Left cardiac atrium (tissue), 4 donors: ENCODE measurements at regions not wholly inside any gene's neighbourhood (a gene's known extent, or its start where the extent isn't known, plus 50 kb on each side); places are given as distances from the start of the nearest gene placed in this dataset.

ENCODE experiments used
- ATAC-seq, 2 donors: fragments of 200-7000 bp; cut with Tn5 transposase; one replicate each; pipeline ENCODE4 v1.9.1; 2020; ENCODE audit warnings: mild to moderate bottlenecking in 2 of 2, moderate library complexity in 2 of 2
- DNase-seq: peaks from one replicate; pipeline ENCODE4 v3.0.0-alpha.2; 2020
- intact Hi-C, 2 donors: fragments of 100-400 bp; cut with DNase I; formaldehyde crosslinking; loops; one replicate each; pipeline versions ENCODE4 v1.14.1 to v1.15.1; 2022 to 2023
- donor health status: DM: no; HTN: yes; CAD: no.
- donor health status: DM: no; HTN: yes; CAD: no; lungs with severe emphysema.
- donor health status: DM: yes; HTN: yes; CAD: no.
- donor health status: Dilated cardiomyopathy.

DNA sequence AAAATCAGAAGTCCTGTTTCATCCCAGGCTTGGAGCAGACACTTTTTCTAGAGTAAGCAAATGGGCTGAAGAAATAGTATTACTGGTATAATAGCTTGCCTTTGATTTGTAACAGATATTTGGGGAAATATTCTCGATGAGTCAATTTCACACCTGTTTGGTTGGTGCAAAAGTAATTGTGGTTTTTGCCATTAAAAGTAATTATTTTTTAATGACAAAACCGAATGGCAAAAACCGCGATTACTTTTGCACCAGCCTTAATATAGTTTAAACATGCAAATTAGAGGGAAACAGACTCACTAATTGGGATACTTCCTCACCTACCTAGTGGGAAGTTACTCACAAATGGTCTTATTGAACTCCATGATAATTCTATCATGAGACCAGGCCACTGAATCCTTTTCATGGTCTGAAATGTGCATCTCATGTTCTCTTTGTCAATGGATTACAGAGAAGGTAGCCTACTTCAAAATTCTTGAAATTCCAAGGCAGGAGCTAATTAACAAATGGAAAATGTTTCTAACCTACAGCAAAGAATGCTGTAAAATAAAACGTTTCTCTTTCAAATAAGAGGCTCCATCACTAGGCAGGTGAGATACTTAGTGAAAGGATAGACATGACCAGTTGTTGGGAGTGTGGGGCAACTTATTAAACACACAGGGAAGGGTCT lies 391.3 kb downstream of the EMP1 start:
- intact Hi-C loops, result no loop called here
- DNase-seq (no peak), ATAC-seq (no peak)

DNA sequence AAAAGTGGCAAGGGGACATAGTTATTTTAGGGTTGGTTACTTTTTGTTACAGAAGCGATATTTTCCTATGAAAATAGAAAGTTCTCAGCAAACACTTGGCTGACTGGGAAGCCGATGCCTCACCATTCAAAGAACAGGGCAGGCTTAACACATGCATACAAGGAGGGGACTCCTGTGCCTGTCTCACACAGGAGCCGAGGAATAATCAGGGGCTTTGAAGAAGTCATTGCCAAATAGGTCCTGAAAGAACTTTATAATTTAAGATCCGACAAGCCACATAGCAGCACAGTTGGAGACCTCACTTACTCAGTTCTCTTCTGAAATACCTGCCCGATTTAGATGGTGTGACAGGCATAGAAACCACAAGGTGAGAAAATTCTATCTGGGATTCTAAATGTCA lies 389.8 kb downstream of the EMP1 start:
- ATAC-seq (no peak), DNase-seq (no peak)
- intact Hi-C loops, result no loop called here

DNA sequence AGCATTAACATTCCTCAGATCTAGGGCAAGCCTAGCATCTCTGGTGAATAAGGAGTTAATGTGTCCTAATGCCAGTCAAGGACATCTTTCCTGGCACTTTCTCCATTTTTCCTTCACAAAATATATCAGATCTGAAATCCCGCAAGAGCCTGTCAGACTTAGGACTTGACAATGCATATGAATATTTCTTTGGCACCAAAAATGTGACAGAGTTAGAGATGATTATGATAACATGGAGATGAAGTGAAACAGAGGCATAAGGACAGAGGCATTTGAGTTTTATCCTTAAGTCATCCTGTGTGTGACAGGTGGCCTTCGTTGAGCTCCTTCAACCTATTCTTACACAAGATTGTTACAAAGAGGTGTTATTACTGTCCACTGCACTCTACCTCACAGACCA lies 388.0 kb downstream of the EMP1 start:
- intact Hi-C loops, result no loop called here
- ATAC-seq (no peak), DNase-seq (no peak)

DNA sequence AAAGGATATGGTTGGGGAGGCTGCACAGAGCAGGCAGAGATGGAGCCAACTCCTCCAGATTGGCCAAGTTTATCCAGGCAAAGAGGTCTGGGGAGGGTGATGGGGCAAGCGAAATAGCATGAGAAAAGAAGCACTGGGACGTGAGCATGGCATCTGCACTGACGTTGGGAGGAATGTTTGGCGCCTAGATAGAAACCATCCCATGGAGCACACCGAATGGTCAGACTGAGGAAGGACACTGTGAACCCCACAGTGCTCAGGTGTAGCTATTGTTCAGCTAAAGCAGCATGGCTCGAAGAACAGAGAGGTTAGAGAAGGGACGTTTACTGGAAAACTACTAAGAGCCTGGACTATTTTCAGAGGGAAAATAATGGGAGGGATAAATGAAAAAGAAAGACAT lies 387.1 kb downstream of the EMP1 start:
- DNase-seq, result no peak
- ATAC-seq, result no peak
- intact Hi-C loops, result no loop called here

DNA sequence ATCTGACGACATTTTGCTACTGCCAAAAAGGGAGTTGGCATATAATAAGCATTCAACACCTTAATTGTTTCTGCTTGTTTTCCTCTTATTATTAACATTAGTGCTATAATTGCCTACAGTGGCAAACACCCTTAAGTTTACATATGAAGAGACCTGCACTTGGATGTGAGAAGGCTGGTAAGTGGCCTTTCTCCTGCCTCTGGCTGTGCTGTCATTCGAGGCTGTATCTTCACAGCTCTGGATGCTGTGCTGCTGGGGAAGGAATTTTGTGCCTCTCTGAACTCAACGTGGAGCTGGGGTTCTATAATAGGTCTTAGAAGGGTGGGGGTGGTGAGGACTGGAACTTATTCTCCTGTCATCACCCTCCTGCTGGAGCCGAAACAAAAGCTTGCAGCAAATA lies 385.9 kb downstream of the EMP1 start:
- no peak for ATAC-seq
- DNase-seq, result no peak
- intact Hi-C loops, result no loop called here

DNA sequence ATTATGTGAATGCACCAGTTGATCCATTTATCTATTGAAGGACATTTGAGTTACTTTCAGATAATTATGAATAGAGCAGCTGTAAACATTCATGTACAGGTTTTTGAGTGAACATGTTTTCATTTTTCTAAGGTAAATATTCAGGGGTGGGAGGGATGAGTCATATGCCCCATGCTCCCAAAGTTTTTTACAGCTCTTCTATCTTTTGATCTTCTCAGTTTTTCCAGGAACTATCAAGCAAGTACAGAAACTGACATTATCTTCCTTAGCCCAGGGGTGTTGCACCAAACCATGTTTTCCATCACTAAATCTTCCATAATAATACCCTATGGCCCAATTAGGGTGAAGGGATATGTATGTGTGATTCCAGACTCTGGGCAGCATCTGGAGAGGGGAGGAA lies 384.5 kb downstream of the EMP1 start:
- ATAC-seq, result no peak

DNA sequence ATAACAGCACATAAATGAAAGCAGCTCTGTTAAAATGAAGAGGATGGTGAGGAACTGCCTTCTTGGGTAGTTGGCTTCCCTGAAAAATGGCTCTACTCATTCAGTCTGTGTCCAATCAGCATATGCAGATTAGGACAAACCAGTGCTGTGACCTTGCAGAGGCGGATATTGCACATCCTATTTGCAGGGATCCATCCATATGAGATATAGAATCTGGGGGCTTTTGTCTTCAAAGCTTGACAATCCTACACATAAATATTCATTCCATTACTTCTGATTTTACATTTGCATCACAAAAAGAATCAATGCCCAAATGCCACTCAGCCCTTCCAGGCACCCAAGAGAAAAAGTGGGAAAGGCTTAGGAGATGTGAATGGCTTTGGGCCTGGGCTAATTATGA lies 383.7 kb downstream of the EMP1 start:
- intact Hi-C loops, result no loop called here
- ATAC-seq (no peak), DNase-seq (no peak)

More for the DNA sequence above, 384.5 kb downstream of the EMP1 start:
- intact Hi-C loops, result no loop called here
- no peak for DNase-seq

DNA sequence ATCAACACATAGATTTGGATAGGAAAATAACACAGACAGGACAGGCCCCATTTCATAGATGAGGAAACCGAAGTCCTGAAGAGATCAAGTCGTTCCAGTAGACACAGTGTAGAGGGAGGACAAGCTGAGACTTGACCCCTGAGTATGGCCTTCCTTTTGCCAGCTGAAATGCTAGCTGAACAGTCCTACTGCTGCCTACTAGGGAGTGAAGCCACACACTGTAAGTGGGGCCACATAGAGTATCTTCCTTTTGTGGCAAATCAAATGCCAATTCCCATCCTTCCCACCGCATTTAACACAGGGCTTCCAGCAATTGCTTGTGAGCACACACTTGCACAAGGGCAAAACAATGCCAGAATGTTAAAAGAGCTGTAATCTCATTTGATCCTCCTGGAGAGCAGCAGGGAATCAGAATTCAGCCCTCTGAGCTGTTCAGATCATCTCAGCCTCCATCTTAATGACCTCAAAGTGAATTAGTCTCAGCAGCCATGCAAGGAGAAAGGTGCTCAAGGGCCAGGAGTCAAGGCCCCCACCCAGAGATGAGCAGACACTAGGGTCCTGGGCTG lies 380.5 kb downstream of the EMP1 start:
- DNase-seq (no peak), ATAC-seq (no peak)
- intact Hi-C loops, result no loop called here

DNA sequence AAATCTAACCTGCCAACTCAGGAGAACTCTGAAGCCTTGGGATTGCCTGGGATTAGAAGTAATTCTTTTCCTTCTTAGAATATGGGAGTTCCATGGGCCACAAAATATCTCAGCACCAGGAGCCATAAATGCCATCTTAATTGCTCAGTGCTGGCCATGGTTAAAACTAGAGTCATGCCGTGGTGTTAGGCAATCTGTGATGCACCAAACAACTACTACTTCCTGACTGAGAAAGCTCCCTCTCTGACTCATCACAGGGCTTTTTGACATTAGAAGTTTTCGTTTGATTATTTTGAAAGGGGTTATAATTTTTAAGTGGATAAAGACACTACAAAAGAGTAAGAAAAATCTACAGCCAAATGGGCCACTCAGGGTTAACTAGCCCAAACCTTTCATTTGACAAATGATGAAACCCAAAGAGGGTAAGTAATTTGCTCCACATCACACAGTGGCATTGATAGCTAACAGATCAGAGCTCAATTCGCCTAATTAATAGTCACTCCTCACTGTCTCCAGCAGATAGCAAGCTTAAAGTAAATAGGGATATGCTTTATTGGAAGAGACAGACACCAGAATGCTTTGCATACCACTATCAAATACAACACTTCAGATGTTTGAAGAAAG lies 377.3 kb downstream of the EMP1 start:
- peak in 1 of 2 donors; percentile 34 for ATAC-seq
- intact Hi-C loops, result no loop called here
- DNase-seq, result no peak

DNA sequence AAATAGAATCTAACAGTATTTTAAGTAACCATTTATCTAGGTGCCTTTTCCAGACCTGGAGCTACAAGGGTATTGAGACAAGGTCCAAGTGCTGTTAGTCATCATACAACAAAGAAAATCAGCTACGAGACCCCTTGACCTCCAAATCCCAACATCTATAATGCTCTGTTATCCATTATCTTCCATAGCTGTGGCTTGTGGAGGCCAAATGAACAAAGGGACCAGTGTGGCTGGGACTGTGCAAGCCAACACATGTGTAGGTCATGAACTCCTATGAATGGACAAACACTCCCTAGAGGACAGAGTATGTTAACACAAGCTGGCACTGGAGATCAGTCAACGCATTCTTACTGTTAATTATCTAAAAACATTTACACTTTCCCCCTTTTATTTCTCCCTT lies 374.5 kb downstream of the EMP1 start:
- intact Hi-C loops, result no loop called here
- DNase-seq (no peak), ATAC-seq (no peak)

DNA sequence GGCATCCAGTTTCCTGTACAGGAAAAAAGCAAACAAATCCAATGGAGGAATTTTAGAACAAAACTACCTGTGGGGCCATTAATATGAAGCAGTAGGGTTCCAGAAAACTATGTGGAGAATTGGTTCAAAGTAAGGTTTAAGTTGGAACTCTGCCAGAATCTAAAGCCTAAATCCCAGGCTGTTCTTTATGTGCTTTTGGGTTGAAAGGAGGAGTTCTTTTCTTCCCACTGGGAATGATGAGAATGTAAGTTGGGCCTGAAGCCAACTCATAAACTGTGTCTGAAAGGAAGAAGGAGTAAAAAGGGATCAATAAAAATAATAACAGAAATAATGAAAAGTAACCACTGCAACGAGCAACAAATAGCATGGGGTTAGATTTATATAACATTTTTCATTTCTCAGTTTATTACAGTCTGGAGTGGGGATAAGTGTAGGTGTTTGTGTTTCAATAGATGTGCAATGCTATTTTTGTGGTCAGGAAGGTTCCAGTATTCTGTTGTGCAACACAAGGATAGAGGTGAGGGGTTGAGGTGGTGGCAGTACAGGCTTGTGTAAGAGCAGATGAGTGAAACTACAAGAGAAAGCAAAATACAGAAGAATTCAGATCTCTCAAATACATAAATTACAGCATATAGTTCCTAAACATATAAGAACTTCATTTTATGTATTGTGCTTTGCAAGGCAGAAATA lies 373.6 kb downstream of the EMP1 start:
- intact Hi-C loops, result no loop called here
- ATAC-seq, result no peak
- DNase-seq, result no peak

DNA sequence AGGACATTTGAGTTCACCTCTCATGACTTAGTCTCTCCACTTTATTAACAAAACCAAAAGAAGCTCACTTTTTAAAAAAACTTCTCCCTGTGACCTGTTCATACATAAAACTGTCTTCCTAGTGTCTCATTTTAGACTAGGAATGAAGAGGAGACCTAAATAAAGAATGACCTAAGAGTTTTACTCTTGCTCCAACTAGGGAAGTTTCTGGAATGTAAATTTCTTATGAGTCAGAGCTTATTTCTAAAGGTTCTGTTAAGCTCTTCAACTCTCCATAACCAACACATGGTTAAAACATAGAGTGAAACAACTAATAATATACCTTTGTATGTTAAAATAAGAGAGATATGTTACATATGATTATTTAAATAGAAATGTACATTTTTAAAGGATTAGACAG lies 369.8 kb downstream of the EMP1 start:
- ATAC-seq, result no peak
- no peak for DNase-seq
- intact Hi-C loops, result no loop called here

DNA sequence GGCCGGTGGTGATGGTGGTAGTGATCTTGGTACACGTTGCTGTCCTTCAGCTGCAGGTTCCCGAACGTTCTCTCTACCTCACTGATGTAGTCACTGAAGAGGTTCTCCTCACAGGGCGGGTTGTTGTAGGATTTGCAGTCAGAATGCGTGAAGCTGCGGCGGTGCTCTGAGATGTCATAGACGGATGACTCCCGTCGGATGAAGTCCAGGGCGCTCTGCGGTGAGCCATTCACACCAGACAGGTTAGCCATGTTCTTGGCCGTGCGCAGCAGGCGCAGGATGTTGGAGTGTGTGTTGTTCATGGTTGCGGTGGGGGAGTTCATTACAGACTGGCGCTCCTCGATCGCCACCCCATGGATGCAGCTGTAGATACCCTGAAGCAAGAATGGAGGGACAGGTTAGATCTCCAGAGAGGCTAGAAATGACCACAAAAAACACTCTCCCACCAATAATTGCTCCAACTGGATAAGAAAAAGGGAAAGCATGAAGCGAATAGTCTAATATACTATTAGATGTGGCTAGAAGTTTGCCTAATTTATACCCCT lies 367.8 kb downstream of the EMP1 start:
- DNase-seq (no peak), ATAC-seq (no peak)
- intact Hi-C loops, result no loop called here

DNA sequence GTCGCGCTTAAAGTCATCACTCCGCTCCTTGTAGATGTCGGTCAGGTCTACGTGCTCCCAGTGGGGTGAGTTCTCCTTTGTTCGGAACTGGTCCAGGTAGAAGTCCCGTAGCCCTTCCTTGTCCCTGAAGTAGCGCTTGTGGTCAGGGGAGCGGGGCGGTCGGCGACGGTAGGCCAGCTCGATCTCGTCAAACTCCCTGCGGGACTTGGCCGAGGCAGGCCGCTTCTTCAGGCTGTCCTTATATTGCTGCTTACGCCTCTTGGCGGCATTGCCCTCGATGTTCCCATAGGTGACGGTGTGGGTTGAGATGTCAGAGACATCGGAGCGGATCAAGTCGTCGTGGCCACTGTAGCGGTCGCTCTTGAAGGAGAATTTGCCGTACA lies 367.2 kb downstream of the EMP1 start:
- ATAC-seq, result no peak
- intact Hi-C loops, result no loop called here
- DNase-seq, result no peak

DNA sequence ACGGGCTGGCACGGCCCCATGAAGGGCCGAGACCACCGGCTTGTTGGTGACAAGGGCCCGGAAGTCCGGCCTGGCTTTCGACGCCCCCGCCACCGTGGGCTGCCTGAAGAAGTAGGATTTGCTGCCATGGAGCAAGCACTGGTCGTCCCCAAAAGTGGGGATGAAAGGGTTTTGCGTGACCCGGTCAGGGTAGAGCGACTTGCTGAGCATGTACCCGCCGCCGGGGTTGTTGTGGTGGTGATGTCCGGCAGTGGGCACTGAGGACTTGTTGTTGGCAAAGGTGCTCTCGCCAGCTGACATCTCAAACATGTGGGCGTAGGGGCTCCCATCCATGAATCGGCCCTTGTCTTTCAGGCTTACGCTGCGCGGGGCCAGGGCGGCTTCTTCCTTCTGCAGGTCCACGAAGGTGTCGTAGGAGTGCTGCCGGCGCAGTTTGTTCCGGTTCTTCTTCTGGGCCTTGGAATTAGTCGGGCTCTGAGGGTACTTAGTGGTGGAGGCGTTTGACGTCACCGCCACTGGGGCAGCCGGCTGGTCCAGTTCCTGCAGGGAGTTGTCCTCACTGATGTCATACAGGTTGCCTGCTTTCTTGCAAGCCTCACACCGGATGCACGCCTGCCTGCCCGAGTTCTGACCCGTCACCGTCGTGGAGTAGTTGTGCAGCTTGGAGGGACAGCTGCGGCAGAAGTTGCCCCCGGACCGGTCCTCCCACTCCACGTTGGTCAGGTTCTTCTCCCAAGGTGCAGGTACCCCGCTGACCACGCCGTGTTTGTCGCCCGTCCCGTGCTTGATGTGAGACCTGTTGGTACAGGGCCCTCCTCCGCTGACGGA lies 366.6 kb downstream of the EMP1 start:
- no peak for DNase-seq
- no peak for ATAC-seq
- intact Hi-C loops, result no loop called here

DNA sequence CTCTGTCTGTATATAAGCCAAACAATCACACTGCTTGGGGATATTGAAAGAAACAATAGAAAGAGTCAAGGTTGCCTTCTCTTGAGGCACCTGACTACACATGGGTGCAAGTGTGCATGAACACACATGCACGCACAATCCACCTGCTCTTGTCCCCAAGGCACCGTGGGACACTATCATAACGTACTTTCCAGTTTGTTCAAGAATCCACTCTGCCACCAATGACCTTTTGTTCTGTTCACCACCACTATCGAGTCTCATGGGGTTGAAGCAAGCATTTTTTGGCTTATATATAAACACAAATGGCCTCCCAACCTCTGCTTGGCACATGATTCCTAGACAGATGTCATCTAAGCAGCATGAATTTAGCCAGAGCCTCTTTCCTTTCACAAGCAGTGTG lies 365.4 kb downstream of the EMP1 start:
- intact Hi-C loops, result no loop called here
- DNase-seq (no peak), ATAC-seq (no peak)

DNA sequence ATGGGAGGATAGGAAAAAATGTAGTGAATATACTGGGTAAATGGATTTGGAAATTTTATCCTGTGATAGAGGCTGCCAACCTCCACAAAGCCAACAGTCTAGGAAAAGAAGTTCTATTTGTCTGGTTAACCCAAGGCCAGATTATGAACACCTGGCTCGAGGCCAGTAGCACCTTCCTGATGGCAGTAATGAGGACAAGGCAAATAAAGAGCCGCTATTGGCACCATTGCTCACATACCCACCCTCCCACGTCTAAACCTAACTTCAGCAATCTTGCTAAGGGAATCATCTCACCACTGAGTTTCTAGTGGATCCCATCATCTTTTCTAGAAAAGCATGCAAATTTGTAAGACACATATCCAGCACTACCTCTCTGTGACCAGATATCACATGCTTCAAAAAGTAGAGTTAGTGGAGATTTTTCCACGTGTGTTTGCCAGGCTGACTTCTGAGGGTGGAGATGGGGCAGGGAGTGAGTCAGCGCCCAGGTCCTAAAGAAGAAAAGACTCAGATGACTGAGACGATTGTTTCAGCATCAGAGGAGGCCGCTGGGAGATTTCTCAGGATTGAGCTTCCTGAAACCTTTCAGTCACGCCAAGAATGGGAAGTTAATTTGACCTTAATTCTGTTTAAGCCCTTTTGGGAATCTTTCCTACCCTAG lies 362.9 kb downstream of the EMP1 start:
- DNase-seq, result no peak
- no peak for ATAC-seq
- intact Hi-C loops, result no loop called here

DNA sequence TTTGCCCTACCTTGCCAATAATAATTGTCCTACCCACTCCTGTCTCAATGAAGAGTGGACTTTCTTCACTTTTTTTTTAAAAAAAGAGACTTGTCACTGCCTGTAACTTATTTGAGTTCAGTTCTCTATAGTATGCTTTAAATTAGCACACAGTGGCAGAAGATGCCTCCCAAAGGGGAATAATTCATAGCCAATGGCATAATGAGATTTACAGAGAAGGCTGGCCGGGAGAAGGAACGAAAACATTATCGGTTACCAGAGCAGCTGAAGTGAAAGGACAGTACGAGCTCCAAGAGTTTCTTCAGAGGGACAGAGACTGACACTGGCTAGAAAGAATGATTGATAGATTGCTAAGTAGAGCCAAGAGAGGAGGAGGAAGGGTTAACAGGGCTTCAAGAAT lies 356.3 kb downstream of the EMP1 start:
- no peak for DNase-seq
- ATAC-seq, result no peak
- intact Hi-C loops, result no loop called here

DNA sequence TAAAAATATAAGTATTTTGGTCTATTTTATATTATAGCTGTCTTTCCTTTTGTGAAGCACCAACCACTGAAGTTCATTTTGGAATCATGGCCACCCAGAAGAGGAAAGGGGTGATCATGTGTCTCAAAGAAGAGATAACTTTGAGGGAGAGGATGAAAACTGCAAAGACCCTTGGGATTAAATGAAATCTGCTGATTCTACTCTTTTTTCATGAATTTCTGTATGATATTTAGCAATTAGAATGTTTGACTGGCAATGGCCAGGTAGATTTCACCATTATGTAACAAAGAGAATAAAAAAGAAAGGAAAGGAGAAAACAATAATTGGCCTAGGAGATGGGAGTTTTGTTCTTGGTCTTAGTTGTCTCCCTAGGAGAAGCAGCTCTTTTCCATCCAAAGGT lies 350.8 kb downstream of the EMP1 start:
- intact Hi-C loops, result no loop called here
- DNase-seq (no peak), ATAC-seq (no peak)
